Astrocyte of the spinal cord (primary cell): ENCODE measurements at regions not wholly inside any gene's neighbourhood (a gene's known extent, or its start where the extent isn't known, plus 50 kb on each side); places are given as distances from the start of the nearest gene placed in this dataset.
"Not testable (repeated sequence)": the region's sequence is repeated elsewhere in the genome, so short reads cannot be mapped to it uniquely, and the experiment has no call there.

ENCODE experiments used
- DNase-seq: peaks from one replicate; pipeline ENCODE4 v3.0.0; 2011; ENCODE audit warnings: low read depth, low spot score
- H3K4me3 ChIP-seq: 2 replicates; pipeline ENCODE4 v1.5.1; 2011; ENCODE audit warnings: low read depth, mild to moderate bottlenecking, low read length, moderate library complexity
- CTCF ChIP-seq: IDR thresholded peaks from 2 replicates; pipeline ENCODE4 v1.5.1; 2012; ENCODE audit warnings: low read depth, mild to moderate bottlenecking, low read length, inconsistent platforms
- in situ Hi-C: cut with HindIII; loops from 2 replicates; pipeline ENCODE4 v1.10.0; 2017; ENCODE audit warnings: low sequenced_read_pairs

- DNase-seq, H3K4me3 ChIP-seq, in situ Hi-C loops: not testable (repeated sequence)
Observed at GRCh38 chr7:128561116-128561722, 84.7 kb downstream of the METTL2B start.

- in situ Hi-C loops, DNase-seq: not testable (repeated sequence)
Observed at GRCh38 chr7:128562795-128563194, 86.2 kb downstream of the METTL2B start.

GRCh38 chr7:128564123-128564700, 87.7 kb downstream of the METTL2B start:
- in situ Hi-C loops, DNase-seq, H3K4me3 ChIP-seq: not testable (repeated sequence)

More at GRCh38 chr7:128562795-128563194, 86.2 kb downstream of the METTL2B start:
- H3K4me3 ChIP-seq: not testable (repeated sequence)

GRCh38 chr7:128564932-128565864, 88.7 kb downstream of the METTL2B start:
- H3K4me3 ChIP-seq, DNase-seq, in situ Hi-C loops: not testable (repeated sequence)

- DNase-seq, in situ Hi-C loops, H3K4me3 ChIP-seq: not testable (repeated sequence)
Observed at GRCh38 chr7:128575277-128575676, 96.8 kb upstream of the GARIN1A start.

GRCh38 chr7:128576953-128577352, 95.1 kb upstream of the GARIN1A start:
- in situ Hi-C loops, H3K4me3 ChIP-seq, DNase-seq: not testable (repeated sequence)

GRCh38 chr7:128579843-128580242, 92.2 kb upstream of the GARIN1A start:
- H3K4me3 ChIP-seq, DNase-seq, in situ Hi-C loops: not testable (repeated sequence)

GRCh38 chr7:128581100-128581499, 91.0 kb upstream of the GARIN1A start:
- in situ Hi-C loops, DNase-seq, H3K4me3 ChIP-seq: not testable (repeated sequence)

GRCh38 chr7:128581825-128582561, 90.1 kb upstream of the GARIN1A start:
- in situ Hi-C loops, H3K4me3 ChIP-seq, DNase-seq: not testable (repeated sequence)

- DNase-seq, H3K4me3 ChIP-seq, in situ Hi-C loops: not testable (repeated sequence)
Observed at GRCh38 chr7:128586715-128587114, 85.4 kb upstream of the GARIN1A start.

GRCh38 chr7:128591705-128592104, 80.4 kb upstream of the GARIN1A start:
- in situ Hi-C loops: no loop called here
- no peak for DNase-seq

GRCh38 chr7:128592209-128592608, 79.9 kb upstream of the GARIN1A start:
- in situ Hi-C loops, H3K4me3 ChIP-seq, DNase-seq: not testable (repeated sequence)

More at GRCh38 chr7:128591705-128592104, 80.4 kb upstream of the GARIN1A start:
- H3K4me3 ChIP-seq: no peak overlapping the region
- no peak for TF ChIP-seq CTCF

- DNase-seq, in situ Hi-C loops, H3K4me3 ChIP-seq: not testable (repeated sequence)
Observed at GRCh38 chr7:128594061-128594460, 78.0 kb upstream of the GARIN1A start.

- in situ Hi-C loops, H3K4me3 ChIP-seq, DNase-seq: not testable (repeated sequence)
Observed at GRCh38 chr7:128596336-128597128, 75.6 kb upstream of the GARIN1A start.

- DNase-seq, in situ Hi-C loops, H3K4me3 ChIP-seq: not testable (repeated sequence)
Observed at GRCh38 chr7:128598946-128599345, 73.1 kb upstream of the GARIN1A start.
